H1 (cell line): ENCODE measurements at regions not wholly inside any gene's neighbourhood (a gene's known extent, or its start where the extent isn't known, plus 50 kb on each side); places are given as distances from the start of the nearest gene placed in this dataset.

Experiments used
- CHD2 ChIP-seq: IDR thresholded peaks from 2 replicates; pipeline ENCODE4 v1.6.1; 2012; ENCODE audit warnings: low read length, improper control_type of control experiment
- EP300 ChIP-seq, 2 experiments: IDR thresholded peaks; 1 replicate in 1 of 2; 2 replicates in 1 of 2; pipeline ENCODE4 v1.6.1; 2011 to 2012; ENCODE audit warnings: low read depth in 2 of 2, low read length in 2 of 2, mild to moderate bottlenecking in 2 of 2, borderline replicate concordance in 1 of 2, inconsistent platforms in 1 of 2, moderate library complexity in 1 of 2
- EZH2 ChIP-seq: fragments of 200-600 bp; sonication (generic); IDR thresholded peaks from 2 replicates; pipeline ENCODE4 v1.7.1; 2012; ENCODE audit warnings: low read depth, mild to moderate bottlenecking, moderate library complexity, low read length, inconsistent platforms; ENCODE audit not compliant: severe bottlenecking
- POLR2A ChIP-seq, 2 experiments: IDR thresholded peaks; 1 replicate in 1 of 2; 2 replicates in 1 of 2; pipeline ENCODE4 v1.6.1; 2011; ENCODE audit warnings: low read depth in 2 of 2, low read length in 2 of 2, mild to moderate bottlenecking in 2 of 2; ENCODE audit errors: control extremely low read depth in 1 of 2
- RAD21 ChIP-seq, 2 experiments: IDR thresholded peaks in 1 of 2; conservative IDR thresholded peaks in 1 of 2; 2 replicates each; pipeline ENCODE4 v1.6.1; 2011; ENCODE audit warnings: low read depth in 2 of 2, low read length in 2 of 2, improper control_type of control experiment in 1 of 2, inconsistent platforms in 1 of 2, mild to moderate bottlenecking in 1 of 2, moderate library complexity in 1 of 2
- RNF2 ChIP-seq: fragments of 200-900, 300-1000 bp; sonication (generic); IDR thresholded peaks from 2 replicates; pipeline ENCODE4 v1.7.1; 2016; ENCODE audit warnings: borderline replicate concordance, low read depth, mild to moderate bottlenecking, antibody characterized with exemption, low read length; ENCODE audit not compliant: poor library complexity, severe bottlenecking; ENCODE audit errors: missing control alignments
- TCF12 ChIP-seq: IDR thresholded peaks from 2 replicates; pipeline ENCODE4 v1.6.1; 2011; ENCODE audit warnings: low read depth, mild to moderate bottlenecking, low read length
- YY1 ChIP-seq: IDR thresholded peaks from 2 replicates; pipeline ENCODE4 v1.6.1; 2011; ENCODE audit warnings: low read depth, mild to moderate bottlenecking, low read length
- ZNF274 ChIP-seq: IDR thresholded peaks from 2 replicates; pipeline ENCODE4 v1.7.0; 2012; ENCODE audit warnings: low read length, borderline replicate concordance; ENCODE audit errors: extremely low read depth
- TF ChIP-seq, protein P1 (sequence below), 3 experiments: IDR thresholded peaks; 1 replicate in 2 of 3; 2 replicates in 1 of 3; pipeline versions ENCODE4 v1.5.1 to v1.6.1; 2011; ENCODE audit warnings: low read length in 3 of 3, mild to moderate bottlenecking in 3 of 3, inconsistent platforms in 2 of 3, low read depth in 1 of 3, moderate library complexity in 1 of 3; ENCODE audit not compliant: insufficient read depth in 1 of 3; ENCODE audit errors: control extremely low read depth in 1 of 3
- TF ChIP-seq, protein P2 (sequence below): IDR thresholded peaks from 2 replicates; pipeline ENCODE4 v1.6.1; 2011; ENCODE audit warnings: low read depth, mild to moderate bottlenecking, low read length; ENCODE audit not compliant: insufficient read depth
- TF ChIP-seq, protein P3 (sequence below): IDR thresholded peaks from 2 replicates; pipeline ENCODE4 v1.6.1; 2012; ENCODE audit warnings: inconsistent platforms

DNA sequence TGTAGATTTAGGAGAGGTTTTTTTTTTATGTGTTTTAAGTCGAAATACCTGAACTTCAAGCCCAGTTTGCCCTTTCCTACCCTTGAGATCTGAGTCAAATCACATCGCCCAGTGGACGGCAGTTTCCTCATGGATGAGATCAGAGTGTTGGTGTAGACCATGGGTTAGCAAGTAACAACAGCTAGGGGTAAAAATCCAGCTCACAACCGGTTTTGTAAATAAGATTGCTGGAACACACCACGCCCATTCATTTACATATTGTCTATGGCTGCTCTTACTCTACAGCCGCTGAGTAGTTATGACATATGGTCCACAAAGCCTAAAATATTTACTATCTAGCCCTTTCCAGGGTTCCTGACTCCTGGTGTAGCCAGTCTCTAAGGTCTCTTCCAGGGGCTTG, 158.5 kb upstream of the PLEKHG7 start:
- TF ChIP-seq TCF12 (no peak), RAD21 (IDR thresholded peaks at IDR 0.05 in 1 of 2, conservative IDR thresholded peaks at IDR 0.05 in 1 of 2; ENCODE audit: low read depth in 2 of 2, low read length in 2 of 2) (no peak), RNF2 (no peak), EZH2 (no peak), EP300 (IDR thresholded peaks at IDR 0.05; ENCODE audit: borderline replicate concordance in 1 of 2, low read depth in 2 of 2, low read length in 2 of 2) (no peak), YY1 (no peak), CHD2 (no peak), ZNF274 (no peak), POLR2A (IDR thresholded peaks at IDR 0.05; ENCODE audit: control extremely low read depth in 1 of 2, low read depth in 2 of 2, low read length in 2 of 2) (no peak)
- TF ChIP-seq, protein P1, sequence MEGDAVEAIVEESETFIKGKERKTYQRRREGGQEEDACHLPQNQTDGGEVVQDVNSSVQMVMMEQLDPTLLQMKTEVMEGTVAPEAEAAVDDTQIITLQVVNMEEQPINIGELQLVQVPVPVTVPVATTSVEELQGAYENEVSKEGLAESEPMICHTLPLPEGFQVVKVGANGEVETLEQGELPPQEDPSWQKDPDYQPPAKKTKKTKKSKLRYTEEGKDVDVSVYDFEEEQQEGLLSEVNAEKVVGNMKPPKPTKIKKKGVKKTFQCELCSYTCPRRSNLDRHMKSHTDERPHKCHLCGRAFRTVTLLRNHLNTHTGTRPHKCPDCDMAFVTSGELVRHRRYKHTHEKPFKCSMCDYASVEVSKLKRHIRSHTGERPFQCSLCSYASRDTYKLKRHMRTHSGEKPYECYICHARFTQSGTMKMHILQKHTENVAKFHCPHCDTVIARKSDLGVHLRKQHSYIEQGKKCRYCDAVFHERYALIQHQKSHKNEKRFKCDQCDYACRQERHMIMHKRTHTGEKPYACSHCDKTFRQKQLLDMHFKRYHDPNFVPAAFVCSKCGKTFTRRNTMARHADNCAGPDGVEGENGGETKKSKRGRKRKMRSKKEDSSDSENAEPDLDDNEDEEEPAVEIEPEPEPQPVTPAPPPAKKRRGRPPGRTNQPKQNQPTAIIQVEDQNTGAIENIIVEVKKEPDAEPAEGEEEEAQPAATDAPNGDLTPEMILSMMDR (IDR thresholded peaks at IDR 0.05; ENCODE audit: control extremely low read depth in 1 of 3, insufficient read depth in 1 of 3, low read depth in 1 of 3, low read length in 3 of 3) = no peak
- TF ChIP-seq, protein P2, sequence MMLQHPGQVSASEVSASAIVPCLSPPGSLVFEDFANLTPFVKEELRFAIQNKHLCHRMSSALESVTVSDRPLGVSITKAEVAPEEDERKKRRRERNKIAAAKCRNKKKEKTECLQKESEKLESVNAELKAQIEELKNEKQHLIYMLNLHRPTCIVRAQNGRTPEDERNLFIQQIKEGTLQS = no peak
- TF ChIP-seq, protein P3, sequence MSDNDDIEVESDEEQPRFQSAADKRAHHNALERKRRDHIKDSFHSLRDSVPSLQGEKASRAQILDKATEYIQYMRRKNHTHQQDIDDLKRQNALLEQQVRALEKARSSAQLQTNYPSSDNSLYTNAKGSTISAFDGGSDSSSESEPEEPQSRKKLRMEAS = no peak
